Lower lobe of right lung (tissue), 2 donors: ENCODE measurements at regions not wholly inside any gene's neighbourhood (a gene's known extent, or its start where the extent isn't known, plus 50 kb on each side); places are given as distances from the start of the nearest gene placed in this dataset.

Experiments
- ATAC-seq, 2 donors: fragments of 200-7000 bp; cut with Tn5 transposase; one replicate each; pipeline ENCODE4 v1.9.1; 2020 to 2022; ENCODE audit warnings: mild to moderate bottlenecking in 2 of 2, moderate library complexity in 2 of 2
- DNase-seq: peaks from one replicate; pipeline ENCODE4 v3.0.0-alpha.2; 2020
- H3K27ac ChIP-seq: fragments of 200-600 bp; one replicate; pipeline ENCODE4 v1.8.0; 2022
- H3K27me3 ChIP-seq: fragments of 200-600 bp; one replicate; pipeline ENCODE4 v1.8.0; 2022; ENCODE audit warnings: low read depth
- H3K36me3 ChIP-seq: fragments of 200-600 bp; one replicate; pipeline ENCODE4 v1.8.0; 2022; ENCODE audit warnings: mild to moderate bottlenecking
- H3K4me1 ChIP-seq: fragments of 200-600 bp; one replicate; pipeline ENCODE4 v1.8.0; 2022
- H3K4me3 ChIP-seq: fragments of 200-600 bp; one replicate; pipeline ENCODE4 v1.8.0; 2022; ENCODE audit warnings: mild to moderate bottlenecking
- H3K9me3 ChIP-seq: fragments of 200-600 bp; one replicate; pipeline ENCODE4 v1.8.0; 2022
- intact Hi-C: fragments of 100-400 bp; cut with DNase I; formaldehyde crosslinking; loops from one replicate; pipeline ENCODE4 v1.11.0; 2022
- TF ChIP-seq, protein P1 (sequence below): fragments of 200-600 bp; IDR thresholded peaks from one replicate; pipeline ENCODE4 v1.8.0; 2022; ENCODE audit warnings: antibody characterized with exemption, mild to moderate bottlenecking
- donor health status: DM: no; HTN: yes; CAD: no; lungs with severe emphysema.

DNA sequence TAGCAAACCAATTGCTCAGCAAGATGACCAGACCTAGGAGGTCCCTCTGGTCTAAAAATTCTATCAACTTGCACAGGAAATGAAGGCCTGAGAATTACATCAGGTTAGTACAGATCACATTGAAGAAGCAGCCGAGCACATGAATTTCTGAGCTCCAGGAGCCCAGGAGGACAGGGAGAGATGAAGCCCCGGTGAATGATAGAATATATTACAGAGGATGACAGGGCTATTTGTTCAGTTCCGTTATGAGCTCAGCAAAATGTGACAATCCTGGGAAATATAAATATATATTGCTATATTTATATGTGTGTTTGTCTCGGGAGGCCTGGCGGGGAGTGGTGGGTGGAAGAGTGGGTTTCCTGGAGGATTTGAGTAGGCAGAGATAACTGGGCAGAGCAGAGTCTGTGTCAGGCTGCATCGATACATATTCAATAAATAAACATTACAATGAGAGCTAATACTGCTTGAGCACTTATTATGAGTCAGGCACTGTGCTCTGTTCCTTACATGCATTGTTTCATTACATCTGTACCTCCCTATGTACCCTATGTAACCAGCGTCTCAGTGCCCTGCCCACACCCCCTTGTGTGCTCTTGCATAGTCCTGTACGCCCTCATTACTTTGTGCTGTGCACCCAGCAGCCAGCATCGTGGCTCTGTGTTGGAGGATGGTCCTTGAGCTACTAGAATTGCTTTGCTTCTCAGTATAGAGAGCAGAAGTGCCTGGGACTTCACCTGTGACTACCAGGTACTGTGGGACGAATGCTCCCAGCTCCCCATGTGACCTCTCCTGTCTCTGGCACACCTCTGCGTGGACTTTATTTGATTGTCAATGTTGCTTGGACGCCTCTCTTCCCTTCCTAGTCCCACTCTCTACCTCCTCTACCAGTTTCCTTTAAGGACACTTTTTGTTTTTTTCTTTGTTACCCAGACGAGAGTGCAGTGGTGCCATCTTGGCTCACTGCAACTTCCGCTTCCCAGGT is 58.1 kb upstream of the KLF9 start:
- no peak for DNase-seq
- TF ChIP-seq, protein P1, sequence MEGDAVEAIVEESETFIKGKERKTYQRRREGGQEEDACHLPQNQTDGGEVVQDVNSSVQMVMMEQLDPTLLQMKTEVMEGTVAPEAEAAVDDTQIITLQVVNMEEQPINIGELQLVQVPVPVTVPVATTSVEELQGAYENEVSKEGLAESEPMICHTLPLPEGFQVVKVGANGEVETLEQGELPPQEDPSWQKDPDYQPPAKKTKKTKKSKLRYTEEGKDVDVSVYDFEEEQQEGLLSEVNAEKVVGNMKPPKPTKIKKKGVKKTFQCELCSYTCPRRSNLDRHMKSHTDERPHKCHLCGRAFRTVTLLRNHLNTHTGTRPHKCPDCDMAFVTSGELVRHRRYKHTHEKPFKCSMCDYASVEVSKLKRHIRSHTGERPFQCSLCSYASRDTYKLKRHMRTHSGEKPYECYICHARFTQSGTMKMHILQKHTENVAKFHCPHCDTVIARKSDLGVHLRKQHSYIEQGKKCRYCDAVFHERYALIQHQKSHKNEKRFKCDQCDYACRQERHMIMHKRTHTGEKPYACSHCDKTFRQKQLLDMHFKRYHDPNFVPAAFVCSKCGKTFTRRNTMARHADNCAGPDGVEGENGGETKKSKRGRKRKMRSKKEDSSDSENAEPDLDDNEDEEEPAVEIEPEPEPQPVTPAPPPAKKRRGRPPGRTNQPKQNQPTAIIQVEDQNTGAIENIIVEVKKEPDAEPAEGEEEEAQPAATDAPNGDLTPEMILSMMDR = no peak
- no peak for ATAC-seq
- intact Hi-C loops = loop anchor here (10.0 kb wide), 1 partner anchor 58 kb away; the partner anchor contains the start of gene KLF9
- H3K4me1 ChIP-seq = peaks cover 84% of the 10 kb centered on the region
- no peaks in the 10 kb centered on the region for H3K36me3 ChIP-seq
- no peaks in the 10 kb centered on the region for H3K27me3 ChIP-seq
- H3K27ac ChIP-seq = peak overlapping the region; percentile 64
- H3K4me3 ChIP-seq = no peak overlapping the region
- no peaks in the 10 kb centered on the region for H3K9me3 ChIP-seq

DNA sequence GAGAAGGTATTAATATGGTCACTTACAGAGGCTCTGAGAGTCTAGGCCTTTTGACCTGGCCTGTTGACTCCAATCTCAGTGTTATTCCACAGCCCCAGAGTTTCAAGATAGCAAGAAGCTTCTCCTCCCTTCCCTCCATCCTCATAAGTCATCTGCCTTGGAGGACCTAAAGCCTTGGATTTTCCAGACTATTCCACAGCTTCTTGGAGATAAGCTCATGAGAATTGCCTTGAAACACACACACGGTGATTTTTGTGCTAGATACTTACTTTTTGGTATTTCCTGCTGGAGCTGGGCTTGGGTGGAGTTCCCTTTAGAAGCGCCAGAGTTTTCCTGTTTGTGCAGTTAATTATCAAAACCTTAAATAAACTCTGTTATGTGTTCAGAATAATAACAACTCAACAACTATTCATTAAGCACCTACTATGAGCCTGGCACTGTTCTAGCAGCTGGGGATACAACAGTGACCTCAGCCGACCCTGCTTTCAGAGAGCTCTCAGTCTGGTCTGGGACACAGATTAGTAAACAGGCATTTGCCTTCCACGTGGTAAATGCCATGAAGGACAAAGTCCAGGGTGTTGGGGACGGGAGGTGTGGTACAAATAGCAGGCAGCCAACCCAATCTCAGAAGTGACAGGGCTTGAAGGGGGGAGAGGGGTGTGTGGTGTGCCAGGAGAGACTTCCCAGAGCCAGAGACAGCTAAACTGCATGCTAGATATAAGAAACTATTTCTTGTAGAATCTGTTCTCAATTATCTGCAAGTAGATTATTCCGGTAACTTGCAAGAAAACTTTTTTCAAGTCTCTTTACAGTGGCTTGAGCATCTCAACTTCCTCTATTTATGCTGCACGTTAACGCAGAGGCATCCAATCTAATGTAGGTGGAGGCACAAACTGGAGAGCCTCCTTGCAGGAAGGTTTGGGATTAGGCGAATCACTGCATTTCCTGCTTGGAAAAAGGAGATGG is 55.9 kb upstream of the KLF9 start:
- Histone ChIP-seq H3K27me3 (no peaks in the 10 kb centered on the region), H3K4me1 (peaks cover 68% of the 10 kb centered on the region), H3K4me3 (no peak overlapping the region), H3K36me3 (no peaks in the 10 kb centered on the region), H3K27ac (peak overlapping the region; percentile 50), H3K9me3 (no peaks in the 10 kb centered on the region)
- DNase-seq (no peak), ATAC-seq (peak in 1 of 2 donors; percentile 2)
- intact Hi-C loops = loop anchor here (10.0 kb wide), 1 partner anchor 56 kb away; the partner anchor contains the start of gene KLF9
- TF ChIP-seq, protein P1 = no peak

DNA sequence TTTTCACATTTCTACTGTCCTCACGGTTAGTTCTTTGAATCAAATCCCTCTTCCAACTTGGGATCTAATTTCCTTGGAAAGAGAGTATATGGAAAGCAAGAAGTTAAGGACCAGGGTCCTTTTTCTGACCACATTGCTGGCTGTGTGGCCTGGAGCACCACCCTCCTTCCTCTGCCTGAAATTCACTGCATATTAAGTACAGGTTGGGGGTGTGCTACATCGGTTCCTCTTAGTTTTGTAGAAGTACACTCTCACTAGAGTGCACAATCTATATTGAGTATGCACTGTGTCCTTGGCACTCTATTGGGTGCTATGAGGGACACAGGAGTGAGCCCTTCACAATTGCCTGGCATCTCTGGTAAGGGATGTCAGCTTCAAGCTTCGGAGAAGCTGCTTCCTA is 53.8 kb upstream of the KLF9 start:
- no peak overlapping the region for H3K27ac ChIP-seq
- peaks cover 48% of the 10 kb centered on the region for H3K4me1 ChIP-seq
- no peaks in the 10 kb centered on the region for H3K9me3 ChIP-seq
- no peaks in the 10 kb centered on the region for H3K27me3 ChIP-seq
- no peak overlapping the region for H3K4me3 ChIP-seq
- H3K36me3 ChIP-seq = no peaks in the 10 kb centered on the region
- DNase-seq (no peak), ATAC-seq (peak in 1 of 2 donors; percentile 23)
- intact Hi-C loops = no loop called here
- TF ChIP-seq, protein P1 = no peak

DNA sequence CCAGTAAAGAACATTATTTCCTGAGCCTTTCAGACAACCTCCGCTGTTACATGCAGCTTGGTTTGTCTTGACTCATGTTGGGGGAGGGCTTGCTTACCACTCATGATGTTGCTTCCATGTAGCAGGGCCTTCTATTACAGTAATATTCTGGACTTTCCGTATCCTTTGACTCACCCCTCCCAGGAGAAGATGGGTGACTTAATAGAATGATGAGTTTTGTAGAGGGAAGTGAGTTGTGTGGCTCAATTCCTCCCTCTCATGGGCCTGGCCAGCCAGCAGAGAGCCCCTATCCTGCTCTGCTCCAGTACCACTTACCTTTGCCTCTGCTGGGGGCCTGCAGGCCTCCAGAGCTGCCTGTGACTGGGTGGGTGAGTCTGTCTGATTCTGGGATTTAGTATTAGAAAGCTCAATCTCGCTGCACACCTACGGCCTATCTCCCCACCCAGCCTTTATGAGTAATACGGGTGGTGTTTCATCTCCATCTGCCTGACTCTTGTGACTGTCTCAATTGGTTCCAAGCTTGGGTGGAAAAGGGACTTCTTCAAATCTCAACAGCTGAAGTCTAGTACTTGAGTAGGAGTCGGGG is 52.6 kb upstream of the KLF9 start:
- intact Hi-C loops = no loop called here
- H3K4me1 ChIP-seq = peaks cover 35% of the 10 kb centered on the region
- H3K36me3 ChIP-seq = no peaks in the 10 kb centered on the region
- DNase-seq (no peak), ATAC-seq (peak; percentile 44 to 55)
- TF ChIP-seq, protein P1 = no peak
- H3K27me3 ChIP-seq = no peaks in the 10 kb centered on the region
- H3K9me3 ChIP-seq = no peaks in the 10 kb centered on the region
- no peak overlapping the region for H3K27ac ChIP-seq
- H3K4me3 ChIP-seq = no peak overlapping the region

DNA sequence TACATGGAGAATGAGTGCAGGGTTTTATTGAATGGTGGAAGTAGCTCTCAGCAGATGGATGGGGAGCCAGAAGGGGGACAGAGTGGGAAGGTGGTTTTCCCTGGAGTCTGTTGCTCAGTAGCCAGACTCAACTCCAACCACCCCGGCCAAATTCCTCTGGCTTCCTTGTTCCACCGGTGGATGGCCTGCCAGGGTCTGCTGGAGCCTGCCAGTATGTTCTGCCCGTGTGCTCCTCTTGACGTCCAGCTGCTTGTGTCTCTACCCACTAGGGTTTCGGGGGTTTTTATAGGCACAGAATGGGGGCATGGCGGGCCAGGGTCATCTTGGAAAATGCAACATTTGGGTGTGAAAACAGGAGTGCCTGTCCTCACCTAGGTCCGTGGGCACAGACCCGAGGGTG is 51.4 kb upstream of the KLF9 start:
- no peaks in the 10 kb centered on the region for H3K36me3 ChIP-seq
- intact Hi-C loops = no loop called here
- TF ChIP-seq, protein P1 = no peak

More for the DNA sequence above, 51.4 kb upstream of the KLF9 start:
- ATAC-seq (no peak), DNase-seq (no peak)
- Histone ChIP-seq H3K4me3 (no peak overlapping the region), H3K27me3 (no peaks in the 10 kb centered on the region), H3K4me1 (peaks cover 24% of the 10 kb centered on the region), H3K9me3 (no peaks in the 10 kb centered on the region), H3K27ac (no peak overlapping the region)
